Right lobe of liver (tissue), 4 donors: ENCODE measurements at regions not wholly inside any gene's neighbourhood (a gene's known extent, or its start where the extent isn't known, plus 50 kb on each side); places are given as distances from the start of the nearest gene placed in this dataset.

Source experiments
- CTCF ChIP-seq, 4 donors: fragments of 200-600 bp in 3 of 4; fragments of 450-650 bp in 1 of 4; IDR thresholded peaks; one replicate each; pipeline versions ENCODE4 v1.5.1 to v1.8.0; 2016 to 2022; ENCODE audit warnings: antibody characterized with exemption in 4 of 4, mild to moderate bottlenecking in 2 of 4
- POLR2A ChIP-seq: fragments of 450-650 bp; IDR thresholded peaks from one replicate; pipeline ENCODE4 v1.6.1; 2017; ENCODE audit warnings: antibody characterized with exemption, mild to moderate bottlenecking
- donor health status: DM: no; HTN: no; CAD: no.
- donor health status: DM: no; HTN: no; CAD: no.
- donor health status: DM: no; HTN: yes; CAD: no.

GRCh38 chr11:109791337-109791736 lies 301.9 kb upstream of the ZC3H12C start:
- TF ChIP-seq POLR2A: no peak
- no peak for TF ChIP-seq CTCF (IDR thresholded peaks at IDR 0.05)
